GM13977 (cell line): ENCODE measurements at regions not wholly inside any gene's neighbourhood (a gene's known extent, or its start where the extent isn't known, plus 50 kb on each side); places are given as distances from the start of the nearest gene placed in this dataset.
A peak's percentile ranks its signal among the peaks of the same experiment; 100 is the strongest.

Experiments used
- DNase-seq: peaks from one replicate; pipeline ENCODE4 v3.0.0; 2012; ENCODE audit warnings: low spot score
- CTCF ChIP-seq: IDR thresholded peaks from 2 replicates; pipeline ENCODE4 v1.5.1; 2012; ENCODE audit warnings: mild to moderate bottlenecking, control low read depth; ENCODE audit not compliant: insufficient read depth; ENCODE audit errors: extremely low read depth, missing control alignments
- in situ Hi-C: fragments of 300-500 bp; cut with MboI; formaldehyde crosslinking; loops from one replicate; pipeline ENCODE4 v1.12.0; 2022; ENCODE audit warnings: low sequenced_read_pairs, low pct_unique_long_range_greater_than_20kb, mixed read lengths, inconsistent platforms; ENCODE audit not compliant: unreplicated experiment

- no peak for TF ChIP-seq CTCF
- no peak for DNase-seq
- in situ Hi-C loops = no loop called here
Observed at GRCh38 chr2:12495247-12495868, 221.4 kb upstream of the TRIB2 start.

- in situ Hi-C loops = no loop called here
- TF ChIP-seq CTCF = no peak
- DNase-seq = no peak
Observed at GRCh38 chr2:12498286-12498685, 218.4 kb upstream of the TRIB2 start.

GRCh38 chr2:12498704-12499103 lies 218.0 kb upstream of the TRIB2 start:
- in situ Hi-C loops = no loop called here

GRCh38 chr2:12500899-12501298 lies 215.8 kb upstream of the TRIB2 start:
- in situ Hi-C loops = no loop called here
- no peak for TF ChIP-seq CTCF
- DNase-seq = no peak

More at GRCh38 chr2:12498704-12499103, 218.0 kb upstream of the TRIB2 start:
- no peak for TF ChIP-seq CTCF
- DNase-seq = no peak

- in situ Hi-C loops = no loop called here
- no peak for TF ChIP-seq CTCF
- peak; percentile 48 for DNase-seq
Observed at GRCh38 chr2:12501469-12502158, 215.1 kb upstream of the TRIB2 start.

- TF ChIP-seq CTCF = no peak
- no peak for DNase-seq
- in situ Hi-C loops = no loop called here
Observed at GRCh38 chr2:12502759-12503158, 214.0 kb upstream of the TRIB2 start.
